ENCODE measurements at regions not wholly inside any gene's neighbourhood (a gene's known extent, or its start where the extent isn't known, plus 50 kb on each side); places are given as distances from the start of the nearest gene placed in this dataset.

- no peak for DNase-seq (ENCODE audit: low read depth)
Measured at GRCh38 chr2:22520369-22521288, 864.4 kb upstream of the KLHL29 start.

- DNase-seq (ENCODE audit: low read depth): no peak
Measured at GRCh38 chr2:22521620-22522019, 863.4 kb upstream of the KLHL29 start.

GRCh38 chr2:22525681-22526080 lies 859.3 kb upstream of the KLHL29 start:
- DNase-seq (ENCODE audit: low read depth): no peak

- no peak for DNase-seq (ENCODE audit: low read depth)
Measured at GRCh38 chr2:22530131-22530530, 854.8 kb upstream of the KLHL29 start.

GRCh38 chr2:22536133-22536532 lies 848.8 kb upstream of the KLHL29 start:
- no peak for DNase-seq (ENCODE audit: low read depth)

GRCh38 chr2:22554453-22554852 lies 830.5 kb upstream of the KLHL29 start:
- DNase-seq (ENCODE audit: low read depth): no peak

GRCh38 chr2:22557406-22557805 lies 827.6 kb upstream of the KLHL29 start:
- no peak for DNase-seq (ENCODE audit: low read depth)

- DNase-seq (ENCODE audit: low read depth): no peak
Measured at GRCh38 chr2:22560021-22560420, 825.0 kb upstream of the KLHL29 start.

GRCh38 chr2:22579341-22579740 lies 805.6 kb upstream of the KLHL29 start:
- no peak for DNase-seq (ENCODE audit: low read depth)

GRCh38 chr2:22582107-22582506 lies 802.9 kb upstream of the KLHL29 start:
- no peak for DNase-seq (ENCODE audit: low read depth)

GRCh38 chr2:22596306-22596705 lies 788.7 kb upstream of the KLHL29 start:
- no peak for DNase-seq (ENCODE audit: low read depth)

- no peak for DNase-seq (ENCODE audit: low read depth)
Measured at GRCh38 chr2:22600156-22600555, 784.8 kb upstream of the KLHL29 start.

GRCh38 chr2:22600999-22601398 lies 784.0 kb upstream of the KLHL29 start:
- no peak for DNase-seq (ENCODE audit: low read depth)

GRCh38 chr2:22604136-22604535 lies 780.8 kb upstream of the KLHL29 start:
- no peak for DNase-seq (ENCODE audit: low read depth)

GRCh38 chr2:22616031-22616430 lies 768.9 kb upstream of the KLHL29 start:
- DNase-seq (ENCODE audit: low read depth): no peak

- DNase-seq (ENCODE audit: low read depth): no peak
Measured at GRCh38 chr2:22623620-22624019, 761.4 kb upstream of the KLHL29 start.

GRCh38 chr2:22626621-22627020 lies 758.4 kb upstream of the KLHL29 start:
- no peak for DNase-seq (ENCODE audit: low read depth)

GRCh38 chr2:22628221-22628620 lies 756.8 kb upstream of the KLHL29 start:
- no peak for DNase-seq (ENCODE audit: low read depth)

GRCh38 chr2:22628906-22629305 lies 756.1 kb upstream of the KLHL29 start:
- no peak for DNase-seq (ENCODE audit: low read depth)

- DNase-seq (ENCODE audit: low read depth): no peak
Measured at GRCh38 chr2:22634167-22634566, 750.8 kb upstream of the KLHL29 start.

GRCh38 chr2:22656426-22656825 lies 728.6 kb upstream of the KLHL29 start:
- DNase-seq (ENCODE audit: low read depth): no peak

- no peak for DNase-seq (ENCODE audit: low read depth)
Measured at GRCh38 chr2:22673529-22673928, 711.5 kb upstream of the KLHL29 start.

- DNase-seq (ENCODE audit: low read depth): no peak
Measured at GRCh38 chr2:22683914-22684313, 701.1 kb upstream of the KLHL29 start.
